H1 (cell line): ENCODE measurements at regions not wholly inside any gene's neighbourhood (a gene's known extent, or its start where the extent isn't known, plus 50 kb on each side); places are given as distances from the start of the nearest gene placed in this dataset.
A peak's percentile ranks its signal among the peaks of the same experiment; 100 is the strongest.

Source experiments
- CTCF ChIA-PET: fragments of 300-600 bp; sonication (Branson Sonifier 250); formaldehyde crosslinking; loops from one replicate; lab custom pipeline; 2021; ENCODE audit not compliant: partially characterized antibody; lab: Charles Lee
- POLR2A ChIA-PET: fragments of 300-600 bp; sonication (Branson Sonifier 250); formaldehyde crosslinking; loops from one replicate; lab custom pipeline; 2021; ENCODE audit warnings: inconsistent platforms; ENCODE audit not compliant: partially characterized antibody; lab: Charles Lee
- DNase-seq, 2 experiments: peaks; one replicate each; pipeline versions ENCODE4 v3.0.0 to v3.0.0-alpha.2; 2010 to 2022; ENCODE audit warnings: low spot score in 2 of 2, low read depth in 1 of 2, mixed read lengths in 1 of 2
- FAIRE-seq: peaks from 2 replicates; lab custom pipeline; 2011; peaks lifted over from hg19 to GRCh38; lab: Jason Lieb, UNC
- H2AFZ ChIP-seq: 2 replicates; pipeline ENCODE4 v1.8.1; 2012; ENCODE audit warnings: low read length, inconsistent platforms
- H2AK5ac ChIP-seq: 2 replicates; pipeline ENCODE4 v1.6.1; 2013; ENCODE audit warnings: low read depth, low read length
- H2BK120ac ChIP-seq: replicated peaks from 2 replicates; pipeline ENCODE3; 2013; ENCODE audit warnings: low read depth, low read length, inconsistent platforms
- H2BK12ac ChIP-seq: 2 replicates; pipeline ENCODE4 v1.6.1; 2013; ENCODE audit warnings: low read depth, low read length
- H2BK15ac ChIP-seq: 2 replicates; pipeline ENCODE4 v1.6.1; 2013; ENCODE audit warnings: low read length
- H2BK20ac ChIP-seq: 2 replicates; pipeline ENCODE4 v1.6.1; 2013; ENCODE audit warnings: low read length
- H2BK5ac ChIP-seq: 2 replicates; pipeline ENCODE4 v1.6.1; 2013; ENCODE audit warnings: low read depth, low read length
- H3K14ac ChIP-seq: 2 replicates; pipeline ENCODE4 v1.6.1; 2013; ENCODE audit warnings: inconsistent platforms; ENCODE audit not compliant: insufficient read length
- H3K18ac ChIP-seq: 2 replicates; pipeline ENCODE4 v1.6.1; 2013; ENCODE audit warnings: low read length; ENCODE audit errors: extremely low read depth
- H3K23ac ChIP-seq: 2 replicates; pipeline ENCODE4 v1.6.1; 2013; ENCODE audit warnings: inconsistent platforms; ENCODE audit not compliant: insufficient read length
- H3K23me2 ChIP-seq: 2 replicates; pipeline ENCODE4 v1.6.1; 2013; ENCODE audit warnings: low read depth, low read length
- H3K27ac ChIP-seq: 2 replicates; pipeline ENCODE4 v1.6.1; 2011; ENCODE audit warnings: low read depth, low read length, inconsistent platforms
- H3K27me3 ChIP-seq, 4 experiments: replicated peaks in 1 of 4; 1 replicate in 1 of 4; 2 replicates in 3 of 4; pipeline versions ENCODE4 v1.6.1 to v1.8.1; 2011 to 2013; ENCODE audit warnings: low read length in 3 of 4, mild to moderate bottlenecking in 3 of 4, inconsistent platforms in 2 of 4, mixed read lengths in 2 of 4, moderate library complexity in 1 of 4; ENCODE audit not compliant: control insufficient read depth in 3 of 4, insufficient read depth in 3 of 4; ENCODE audit errors: extremely low read depth in 1 of 4
- H3K36me3 ChIP-seq, 4 experiments: 2 replicates each; pipeline versions ENCODE4 v1.6.1 to v1.8.1; 2011 to 2013; ENCODE audit warnings: mild to moderate bottlenecking in 4 of 4, low read length in 3 of 4, moderate library complexity in 2 of 4, control low read depth in 1 of 4, inconsistent platforms in 1 of 4; ENCODE audit not compliant: insufficient read depth in 4 of 4, control insufficient read depth in 2 of 4
- H3K4ac ChIP-seq: replicated peaks from 2 replicates; pipeline ENCODE3; 2013; ENCODE audit warnings: low read length, low read depth, mixed read lengths, inconsistent platforms; ENCODE audit not compliant: insufficient read length
- H3K4me1 ChIP-seq, 4 experiments: replicated peaks in 1 of 4; 1 replicate in 1 of 4; 2 replicates in 3 of 4; pipeline versions ENCODE4 v1.6.1 to v1.8.1; 2011 to 2013; ENCODE audit warnings: low read length in 3 of 4, inconsistent platforms in 2 of 4, mixed read lengths in 1 of 4; ENCODE audit not compliant: insufficient read depth in 4 of 4, control insufficient read depth in 3 of 4
- H3K4me2 ChIP-seq, 2 experiments: 2 replicates each; pipeline versions ENCODE4 v1.6.1 to v1.8.1; 2011 to 2013; ENCODE audit warnings: low read depth in 2 of 2, low read length in 2 of 2, control low read depth in 1 of 2, inconsistent platforms in 1 of 2, mild to moderate bottlenecking in 1 of 2; ENCODE audit not compliant: insufficient read depth in 1 of 2
- H3K4me3 ChIP-seq, 4 experiments: fragments of 200-600, 300-600 bp in 1 of 4; sonication (generic), shearing (Covaris generic), sonication (Bioruptor Twin) in 1 of 4; 2 replicates each; pipeline versions ENCODE4 v1.5.1 to v1.8.1; 2011 to 2016; ENCODE audit warnings: low read length in 4 of 4, low read depth in 3 of 4, control low read depth in 2 of 4, inconsistent platforms in 2 of 4, mild to moderate bottlenecking in 2 of 4, mixed read lengths in 1 of 4, moderate library complexity in 1 of 4; ENCODE audit not compliant: insufficient read depth in 2 of 4; ENCODE audit errors: extremely low read depth in 1 of 4
- H3K56ac ChIP-seq: replicated peaks from 2 replicates; pipeline ENCODE3; 2013; ENCODE audit warnings: low read depth, mild to moderate bottlenecking, mixed read lengths, low read length, inconsistent platforms; ENCODE audit not compliant: insufficient read length
- H3K79me1 ChIP-seq: 2 replicates; pipeline ENCODE4 v1.6.1; 2013; ENCODE audit warnings: low read depth, low read length, control low read depth
- H3K79me2 ChIP-seq, 2 experiments: 2 replicates each; pipeline versions ENCODE4 v1.6.1 to v1.8.1; 2012 to 2013; ENCODE audit warnings: low read length in 2 of 2, mild to moderate bottlenecking in 2 of 2, inconsistent platforms in 1 of 2; ENCODE audit not compliant: insufficient read depth in 2 of 2, control insufficient read depth in 1 of 2
- H3K9ac ChIP-seq, 4 experiments: replicated peaks in 1 of 4; 1 replicate in 1 of 4; 2 replicates in 3 of 4; pipeline versions ENCODE4 v1.6.1 to v1.8.1; 2011 to 2013; ENCODE audit warnings: low read depth in 3 of 4, low read length in 3 of 4, control low read depth in 2 of 4, mild to moderate bottlenecking in 2 of 4, moderate library complexity in 2 of 4, inconsistent platforms in 1 of 4; ENCODE audit errors: extremely low read depth in 1 of 4
- H3K9me3 ChIP-seq, 2 experiments: 2 replicates each; pipeline versions ENCODE4 v1.6.1 to v1.8.1; 2012 to 2013; ENCODE audit warnings: mild to moderate bottlenecking in 2 of 2, moderate library complexity in 2 of 2, control low read depth in 1 of 2, inconsistent platforms in 1 of 2, low read depth in 1 of 2, low read length in 1 of 2, mixed read lengths in 1 of 2; ENCODE audit not compliant: insufficient read depth in 2 of 2
- H4K20me1 ChIP-seq, 2 experiments: replicated peaks in 1 of 2; 2 replicates each; pipeline versions ENCODE3 to v1.8.1; 2011 to 2013; ENCODE audit warnings: inconsistent platforms in 2 of 2, low read length in 2 of 2, mild to moderate bottlenecking in 1 of 2; ENCODE audit not compliant: insufficient read depth in 2 of 2, control insufficient read depth in 1 of 2
- H4K5ac ChIP-seq: 2 replicates; pipeline ENCODE4 v1.6.1; 2013; ENCODE audit warnings: low read length, low read depth, mixed read lengths, inconsistent platforms; ENCODE audit not compliant: insufficient read length
- H4K8ac ChIP-seq: 2 replicates; pipeline ENCODE4 v1.8.0; 2013; ENCODE audit warnings: mild to moderate bottlenecking, moderate library complexity, low read length, inconsistent platforms; ENCODE audit not compliant: insufficient read depth; ENCODE audit errors: extremely low read depth
- H4K91ac ChIP-seq: replicated peaks from 2 replicates; pipeline ENCODE3; 2013; ENCODE audit warnings: low read length, mixed read lengths, inconsistent platforms; ENCODE audit not compliant: insufficient read length
- BACH1 ChIP-seq: IDR thresholded peaks from 2 replicates; pipeline ENCODE4 v1.6.1; 2012; ENCODE audit warnings: low read length, improper control_type of control experiment
- CTBP2 ChIP-seq: IDR thresholded peaks from 2 replicates; pipeline ENCODE4 v1.7.0; 2011; ENCODE audit warnings: borderline replicate concordance, mild to moderate bottlenecking, moderate library complexity, mixed read lengths, low read length; ENCODE audit not compliant: insufficient read depth, insufficient read length
- CTCF ChIP-seq, 3 experiments: IDR thresholded peaks; 1 replicate in 2 of 3; 2 replicates in 1 of 3; pipeline versions ENCODE4 v1.5.1 to v1.6.1; 2011; ENCODE audit warnings: low read length in 3 of 3, mild to moderate bottlenecking in 3 of 3, inconsistent platforms in 2 of 3, low read depth in 1 of 3, moderate library complexity in 1 of 3; ENCODE audit not compliant: insufficient read depth in 1 of 3; ENCODE audit errors: control extremely low read depth in 1 of 3
- E2F6 ChIP-seq: IDR thresholded peaks from 2 replicates; pipeline ENCODE4 v1.6.1; 2012; ENCODE audit warnings: inconsistent platforms
- MAFK ChIP-seq: IDR thresholded peaks from 2 replicates; pipeline ENCODE4 v1.6.1; 2012; ENCODE audit warnings: low read depth, mild to moderate bottlenecking, improper control_type of control experiment, low read length
- RAD21 ChIP-seq, 2 experiments: IDR thresholded peaks in 1 of 2; conservative IDR thresholded peaks in 1 of 2; 2 replicates each; pipeline ENCODE4 v1.6.1; 2011; ENCODE audit warnings: low read depth in 2 of 2, low read length in 2 of 2, improper control_type of control experiment in 1 of 2, inconsistent platforms in 1 of 2, mild to moderate bottlenecking in 1 of 2, moderate library complexity in 1 of 2
- RNF2 ChIP-seq: fragments of 200-900, 300-1000 bp; sonication (generic); IDR thresholded peaks from 2 replicates; pipeline ENCODE4 v1.7.1; 2016; ENCODE audit warnings: borderline replicate concordance, low read depth, mild to moderate bottlenecking, antibody characterized with exemption, low read length; ENCODE audit not compliant: poor library complexity, severe bottlenecking; ENCODE audit errors: missing control alignments
- TEAD4 ChIP-seq: IDR thresholded peaks from 2 replicates; pipeline ENCODE4 v1.6.1; 2012; ENCODE audit warnings: low read depth, low read length, inconsistent platforms, mixed read lengths
- WGBS, 2 experiments: shearing (Covaris generic) in 1 of 2; methylation state at CpG; one replicate each; pipeline versions ENCODE4 v1.1.6 to v1.1.7; 2013 to 2015; ENCODE audit warnings: low lambda C conversion rate in 2 of 2, mixed read lengths in 2 of 2, inconsistent platforms in 1 of 2, low coverage in 1 of 2, missing lambda C conversion rate in 1 of 2; ENCODE audit not compliant: insufficient replicate concordance in 2 of 2, insufficient coverage in 1 of 2, insufficient read length in 1 of 2; ENCODE audit errors: extremely low coverage in 1 of 2, missing lambda C conversion rate in 1 of 2; 5-methylcytosine and 5-hydroxymethylcytosine counted together

- no peak overlapping the region for H3K4ac ChIP-seq
- H3K23me2 ChIP-seq: no peaks in the 10 kb centered on the region; the same call in 1 of the 2 replicates
- H3K23ac ChIP-seq: no peak overlapping the region
- peak overlapping the region; percentile 54 for H4K91ac ChIP-seq
- 61% methylated on average over 4 of the region's 4 CpGs; no CpG with 5 or more reads in 1 of the 2 experiments for WGBS, 2 experiments
- ChIA-PET CTCF (interaction anchor here (0.6 to 1.7 kb wide), 25 partner anchors 8 to 850 kb away, joined by 3 to 9 read pairs (median 4); no protein-coding TSS in a partner anchor), POLR2A (no interaction called here)
- H3K79me2 ChIP-seq: no peaks in the 10 kb centered on the region
- no peak overlapping the region for H3K14ac ChIP-seq
- no peak overlapping the region for H3K56ac ChIP-seq
- no peak overlapping the region for H4K8ac ChIP-seq
- no peaks in the 10 kb centered on the region for H3K9me3 ChIP-seq
- H3K4me3 ChIP-seq: no peak overlapping the region
- H3K18ac ChIP-seq: no peak overlapping the region
- no peak overlapping the region for H2BK20ac ChIP-seq
- no peak overlapping the region for H2BK120ac ChIP-seq
- no peak overlapping the region; a peak in 2 of 7 replicates for H3K9ac ChIP-seq
- no peaks in the 10 kb centered on the region for H3K79me1 ChIP-seq
- no peak overlapping the region for H2BK15ac ChIP-seq
- no peak overlapping the region for H3K27ac ChIP-seq
- H4K5ac ChIP-seq: no peak overlapping the region
- H2BK5ac ChIP-seq: no peak overlapping the region; the same call in 1 of the 2 replicates
- no peaks in the 10 kb centered on the region for H3K27me3 ChIP-seq
- no peak overlapping the region for H2AK5ac ChIP-seq
- FAIRE-seq (peak; percentile 76), DNase-seq (peak; percentile 29 to 75)
- H2BK12ac ChIP-seq: no peak overlapping the region
- peak overlapping the region; percentile 88 for H2AFZ ChIP-seq
- H4K20me1 ChIP-seq: no peaks in the 10 kb centered on the region
- H3K4me2 ChIP-seq: no peak overlapping the region
- no peaks in the 10 kb centered on the region for H3K36me3 ChIP-seq
- H3K4me1 ChIP-seq: no peaks in the 10 kb centered on the region
- no peak for TF ChIP-seq RNF2
- peak; percentile 90 for TF ChIP-seq TEAD4
- TF ChIP-seq BACH1: no peak
- TF ChIP-seq E2F6: no peak
- peak in 2 of 3 experiments; percentile 53 to 78; a peak in 3 of 4 replicates for TF ChIP-seq CTCF (IDR thresholded peaks at IDR 0.05; ENCODE audit: control extremely low read depth in 1 of 3, insufficient read depth in 1 of 3, low read depth in 1 of 3, low read length in 3 of 3)
- no peak for TF ChIP-seq CTBP2
- peak; percentile 78 to 84 for TF ChIP-seq RAD21 (IDR thresholded peaks at IDR 0.05 in 1 of 2, conservative IDR thresholded peaks at IDR 0.05 in 1 of 2; ENCODE audit: low read depth in 2 of 2, low read length in 2 of 2)
- no peak for TF ChIP-seq MAFK
Observed at GRCh38 chr11:37946155-37946766, 1348.2 kb upstream of the RAG2 start.
